Endodermal cell (in vitro differentiated cells): ENCODE measurements at regions not wholly inside any gene's neighbourhood (a gene's known extent, or its start where the extent isn't known, plus 50 kb on each side); places are given as distances from the start of the nearest gene placed in this dataset.

ENCODE experiments used
- DNase-seq: peaks from one replicate; pipeline ENCODE4 v3.0.0-alpha.2; 2017
- H3K27ac ChIP-seq: 2 replicates; pipeline ENCODE4 v1.5.1; 2013; ENCODE audit warnings: mild to moderate bottlenecking, low read depth, low read length, moderate library complexity
- H3K27me3 ChIP-seq: 2 replicates; pipeline ENCODE4 v1.6.1; 2013; ENCODE audit warnings: mild to moderate bottlenecking, low read length, moderate library complexity; ENCODE audit not compliant: insufficient read depth, control insufficient read depth, poor library complexity, severe bottlenecking
- H3K36me3 ChIP-seq: 2 replicates; pipeline ENCODE4 v1.7.0; 2013; ENCODE audit warnings: mild to moderate bottlenecking, low read length, moderate library complexity; ENCODE audit not compliant: control insufficient read depth, insufficient read depth
- H3K4me1 ChIP-seq: one replicate; pipeline ENCODE4 v1.7.0; 2013; ENCODE audit warnings: low read length; ENCODE audit not compliant: control insufficient read depth, insufficient read depth
- H3K4me3 ChIP-seq: 2 replicates; pipeline ENCODE4 v1.5.1; 2013; ENCODE audit warnings: mild to moderate bottlenecking, low read length, moderate library complexity
- H3K9ac ChIP-seq: 2 replicates; pipeline ENCODE4 v1.6.1; 2013; ENCODE audit warnings: mild to moderate bottlenecking, low read length, moderate library complexity; ENCODE audit not compliant: poor library complexity, severe bottlenecking; ENCODE audit errors: extremely low read depth
- H3K9me3 ChIP-seq: 2 replicates; pipeline ENCODE4 v1.6.1; 2013; ENCODE audit warnings: mild to moderate bottlenecking, low read length, moderate library complexity; ENCODE audit not compliant: control insufficient read depth
- H3K27ac Mint-ChIP-seq: 2 replicates; pipeline ENCODE4 v1.8.0; 2020; ENCODE audit warnings: mixed read lengths
- H3K27me3 Mint-ChIP-seq: 2 replicates; pipeline ENCODE4 v1.8.0; 2021; ENCODE audit warnings: mild to moderate bottlenecking, mixed read lengths; ENCODE audit not compliant: insufficient read depth
- H3K36me3 Mint-ChIP-seq: 2 replicates; pipeline ENCODE4 v1.8.0; 2020; ENCODE audit warnings: low read depth, mixed read lengths
- H3K4me1 Mint-ChIP-seq: 2 replicates; pipeline ENCODE4 v1.8.0; 2020; ENCODE audit warnings: mixed read lengths
- H3K4me3 Mint-ChIP-seq: 2 replicates; pipeline ENCODE4 v1.8.0; 2020; ENCODE audit warnings: mild to moderate bottlenecking, moderate library complexity, mixed read lengths
- H3K9me3 Mint-ChIP-seq: 2 replicates; pipeline ENCODE4 v1.8.0; 2020; ENCODE audit warnings: mild to moderate bottlenecking, mixed read lengths
- CTCF ChIP-seq: fragments of 200-600 bp; sonication (generic); conservative IDR thresholded peaks from 2 replicates; pipeline ENCODE4 v1.5.0; 2021; ENCODE audit warnings: antibody characterized with exemption, mild to moderate bottlenecking
- WGBS, 2 experiments: methylation state at CpG; one replicate each; pipeline versions ENCODE4 v1.1.5 to v1.1.7; 2013; ENCODE audit warnings: missing lambda C conversion rate in 2 of 2, mixed read lengths in 1 of 2; ENCODE audit not compliant: insufficient coverage in 1 of 2, insufficient read length in 1 of 2; 5-methylcytosine and 5-hydroxymethylcytosine counted together

GRCh38 chr1:172753964-172754363 lies 95.1 kb downstream of the FASLG start:
- Histone ChIP-seq H3K9me3 (no peaks in the 10 kb centered on the region), H3K4me1 (no peaks in the 10 kb centered on the region), H3K4me3 (no peak overlapping the region), H3K27ac (no peak overlapping the region), H3K9ac (no peak overlapping the region), H3K27me3 (no peaks in the 10 kb centered on the region), H3K36me3 (no peaks in the 10 kb centered on the region)
- H3K4me3 Mint-ChIP-seq, result no peak overlapping the region
- H3K9me3 Mint-ChIP-seq, result no peaks in the 10 kb centered on the region
- no peak for DNase-seq
- H3K27ac Mint-ChIP-seq, result no peak overlapping the region
- no peak for TF ChIP-seq CTCF
- no peaks in the 10 kb centered on the region for H3K36me3 Mint-ChIP-seq
- H3K27me3 Mint-ChIP-seq, result no peaks in the 10 kb centered on the region
- 87 to 100% methylated on average over 1 to 2 of the region's 2 CpGs for WGBS, 2 experiments
- H3K4me1 Mint-ChIP-seq, result no peaks in the 10 kb centered on the region

DNA sequence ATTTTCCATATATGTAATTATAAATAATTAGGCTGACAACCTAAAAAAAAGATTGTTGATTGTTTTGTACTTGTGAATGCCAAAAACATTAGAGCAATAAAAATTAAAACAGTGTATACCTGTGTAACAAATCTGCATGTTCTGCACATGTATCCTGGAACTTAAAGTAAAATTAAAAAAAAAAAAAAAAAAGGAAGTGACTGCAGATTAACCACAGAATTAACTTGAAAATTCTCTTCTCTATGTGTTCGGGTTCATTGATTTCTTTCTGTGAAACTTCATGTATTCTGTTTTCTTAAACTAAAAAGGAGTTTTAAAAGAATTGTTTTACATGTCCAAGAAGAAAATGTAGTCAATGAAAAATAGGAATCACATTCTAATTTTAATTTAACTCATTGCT lies 95.7 kb downstream of the FASLG start:
- Histone ChIP-seq H3K4me1 (no peaks in the 10 kb centered on the region), H3K27me3 (no peaks in the 10 kb centered on the region), H3K9me3 (no peaks in the 10 kb centered on the region), H3K9ac (no peak overlapping the region), H3K36me3 (no peaks in the 10 kb centered on the region), H3K27ac (no peak overlapping the region), H3K4me3 (no peak overlapping the region)
- no peak overlapping the region for H3K4me3 Mint-ChIP-seq
- DNase-seq, result no peak
- H3K4me1 Mint-ChIP-seq, result no peaks in the 10 kb centered on the region
- no peaks in the 10 kb centered on the region for H3K9me3 Mint-ChIP-seq
- H3K36me3 Mint-ChIP-seq, result no peaks in the 10 kb centered on the region
- no peaks in the 10 kb centered on the region for H3K27me3 Mint-ChIP-seq
- H3K27ac Mint-ChIP-seq, result no peak overlapping the region
- no peak for TF ChIP-seq CTCF
- 90% methylated on average over 1 of the region's 1 CpG; no CpG with 5 or more reads in 1 of the 2 experiments for WGBS, 2 experiments

DNA sequence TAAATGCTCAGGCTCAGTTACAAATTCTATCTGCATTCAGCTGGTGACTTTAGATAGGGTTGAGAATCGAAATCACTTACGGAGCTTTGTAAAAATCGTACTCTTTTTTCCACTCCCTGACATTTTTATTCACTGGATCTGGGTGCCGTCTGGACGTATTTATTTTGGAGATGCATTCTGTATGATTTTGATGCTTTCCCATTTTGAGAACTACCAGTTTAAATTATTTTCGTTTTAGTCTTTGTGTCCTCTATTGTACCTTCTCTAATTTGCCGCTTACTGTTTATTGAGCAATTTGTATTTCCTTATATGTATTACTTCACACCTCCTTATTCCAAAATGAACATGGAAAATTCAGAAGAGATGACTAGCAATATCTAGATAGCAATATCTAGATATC lies 96.2 kb downstream of the FASLG start:
- no peak for TF ChIP-seq CTCF
- Histone ChIP-seq H3K36me3 (no peaks in the 10 kb centered on the region), H3K27ac (no peak overlapping the region), H3K9ac (no peak overlapping the region), H3K27me3 (no peaks in the 10 kb centered on the region), H3K4me3 (no peak overlapping the region), H3K9me3 (no peaks in the 10 kb centered on the region), H3K4me1 (no peaks in the 10 kb centered on the region)
- Mint-ChIP-seq H3K27me3 (no peaks in the 10 kb centered on the region), H3K36me3 (no peaks in the 10 kb centered on the region), H3K9me3 (no peaks in the 10 kb centered on the region), H3K4me1 (no peaks in the 10 kb centered on the region), H3K27ac (no peak overlapping the region), H3K4me3 (no peak overlapping the region)
- 79 to 82% methylated on average over 6 to 7 of the region's 7 CpGs for WGBS, 2 experiments
- DNase-seq, result no peak
